Liver (tissue), 3 donors: ENCODE measurements at regions not wholly inside any gene's neighbourhood (a gene's known extent, or its start where the extent isn't known, plus 50 kb on each side); places are given as distances from the start of the nearest gene placed in this dataset.

ENCODE experiments used
- FOXA1 ChIP-seq: IDR thresholded peaks from 2 replicates; pipeline ENCODE4 v1.6.1; 2016; ENCODE audit warnings: antibody characterized with exemption
- GABPA ChIP-seq, 2 donors: IDR thresholded peaks in 1 of 2; conservative IDR thresholded peaks in 1 of 2; 2 replicates each; pipeline ENCODE4 v1.6.1; 2016; ENCODE audit warnings: antibody characterized with exemption in 2 of 2, mild to moderate bottlenecking in 1 of 2, moderate library complexity in 1 of 2
- HNF4G ChIP-seq: IDR thresholded peaks from 2 replicates; pipeline ENCODE4 v1.6.1; 2016; ENCODE audit warnings: antibody characterized with exemption
- JUND ChIP-seq, 2 donors: IDR thresholded peaks; 2 replicates each; pipeline ENCODE4 v1.6.1; 2016; ENCODE audit warnings: antibody characterized with exemption in 2 of 2
- RAD21 ChIP-seq, 2 donors: IDR thresholded peaks; 2 replicates each; pipeline ENCODE4 v1.6.1; 2016; ENCODE audit warnings: antibody characterized with exemption in 2 of 2, mild to moderate bottlenecking in 2 of 2
- RXRA ChIP-seq, 2 donors: IDR thresholded peaks; 2 replicates each; pipeline ENCODE4 v1.6.1; 2017 to 2018; ENCODE audit warnings: antibody characterized with exemption in 2 of 2, mild to moderate bottlenecking in 1 of 2
- SP1 ChIP-seq: IDR thresholded peaks from 2 replicates; pipeline ENCODE4 v1.6.1; 2018; ENCODE audit warnings: antibody characterized with exemption, mild to moderate bottlenecking
- TAF1 ChIP-seq: conservative IDR thresholded peaks from 2 replicates; pipeline ENCODE4 v1.6.1; 2016; ENCODE audit warnings: antibody characterized with exemption, mild to moderate bottlenecking
- YY1 ChIP-seq: IDR thresholded peaks from 2 replicates; pipeline ENCODE4 v1.6.1; 2016; ENCODE audit warnings: antibody characterized with exemption, mild to moderate bottlenecking
- TF ChIP-seq, protein P1 (sequence below): IDR thresholded peaks from 2 replicates; pipeline ENCODE4 v1.6.1; 2016; ENCODE audit warnings: antibody characterized with exemption
- TF ChIP-seq, protein P2 (sequence below): fragments of 150-350 bp; IDR thresholded peaks from 2 replicates; pipeline ENCODE4 v1.5.1; 2017; ENCODE audit warnings: improper control_type of control experiment, low read depth, low read length; ENCODE audit not compliant: missing input control
- TF ChIP-seq, protein P3 (sequence below): IDR thresholded peaks from 2 replicates; pipeline ENCODE4 v1.6.1; 2016; ENCODE audit warnings: antibody characterized with exemption, mild to moderate bottlenecking
- TF ChIP-seq, protein P4 (sequence below): IDR thresholded peaks from 2 replicates; pipeline ENCODE4 v1.6.1; 2016; ENCODE audit warnings: antibody characterized with exemption
- TF ChIP-seq, protein P5 (sequence below): IDR thresholded peaks from 2 replicates; pipeline ENCODE4 v1.6.1; 2016; ENCODE audit warnings: antibody characterized with exemption
- donor health status: healthy.
- donor health status: healthy.

DNA sequence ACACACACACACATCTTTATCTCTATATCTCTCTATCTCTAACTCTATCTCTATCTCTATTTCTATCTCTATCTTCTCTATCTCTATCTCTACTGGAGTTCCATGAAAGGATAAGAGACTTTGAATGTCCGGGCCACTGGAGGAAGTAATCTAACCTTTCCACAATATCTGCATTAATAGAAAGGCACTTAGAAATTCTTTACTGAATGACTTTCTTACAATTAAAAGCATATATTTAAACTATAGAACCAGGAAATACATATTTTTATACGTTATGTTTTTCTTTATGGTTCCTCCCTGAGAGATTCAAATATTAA, 234.9 kb downstream of the TRIB2 start:
- TF ChIP-seq, protein P1, sequence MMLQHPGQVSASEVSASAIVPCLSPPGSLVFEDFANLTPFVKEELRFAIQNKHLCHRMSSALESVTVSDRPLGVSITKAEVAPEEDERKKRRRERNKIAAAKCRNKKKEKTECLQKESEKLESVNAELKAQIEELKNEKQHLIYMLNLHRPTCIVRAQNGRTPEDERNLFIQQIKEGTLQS: no peak
- TF ChIP-seq RXRA (IDR thresholded peaks at IDR 0.05) (no peak), GABPA (IDR thresholded peaks at IDR 0.05 in 1 of 2, conservative IDR thresholded peaks at IDR 0.05 in 1 of 2) (no peak), RAD21 (IDR thresholded peaks at IDR 0.05) (no peak), SP1 (no peak), YY1 (no peak), TAF1 (no peak), FOXA1 (no peak), HNF4G (no peak), JUND (IDR thresholded peaks at IDR 0.05) (no peak)
- TF ChIP-seq, protein P2, sequence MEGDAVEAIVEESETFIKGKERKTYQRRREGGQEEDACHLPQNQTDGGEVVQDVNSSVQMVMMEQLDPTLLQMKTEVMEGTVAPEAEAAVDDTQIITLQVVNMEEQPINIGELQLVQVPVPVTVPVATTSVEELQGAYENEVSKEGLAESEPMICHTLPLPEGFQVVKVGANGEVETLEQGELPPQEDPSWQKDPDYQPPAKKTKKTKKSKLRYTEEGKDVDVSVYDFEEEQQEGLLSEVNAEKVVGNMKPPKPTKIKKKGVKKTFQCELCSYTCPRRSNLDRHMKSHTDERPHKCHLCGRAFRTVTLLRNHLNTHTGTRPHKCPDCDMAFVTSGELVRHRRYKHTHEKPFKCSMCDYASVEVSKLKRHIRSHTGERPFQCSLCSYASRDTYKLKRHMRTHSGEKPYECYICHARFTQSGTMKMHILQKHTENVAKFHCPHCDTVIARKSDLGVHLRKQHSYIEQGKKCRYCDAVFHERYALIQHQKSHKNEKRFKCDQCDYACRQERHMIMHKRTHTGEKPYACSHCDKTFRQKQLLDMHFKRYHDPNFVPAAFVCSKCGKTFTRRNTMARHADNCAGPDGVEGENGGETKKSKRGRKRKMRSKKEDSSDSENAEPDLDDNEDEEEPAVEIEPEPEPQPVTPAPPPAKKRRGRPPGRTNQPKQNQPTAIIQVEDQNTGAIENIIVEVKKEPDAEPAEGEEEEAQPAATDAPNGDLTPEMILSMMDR: no peak
- TF ChIP-seq, protein P3, sequence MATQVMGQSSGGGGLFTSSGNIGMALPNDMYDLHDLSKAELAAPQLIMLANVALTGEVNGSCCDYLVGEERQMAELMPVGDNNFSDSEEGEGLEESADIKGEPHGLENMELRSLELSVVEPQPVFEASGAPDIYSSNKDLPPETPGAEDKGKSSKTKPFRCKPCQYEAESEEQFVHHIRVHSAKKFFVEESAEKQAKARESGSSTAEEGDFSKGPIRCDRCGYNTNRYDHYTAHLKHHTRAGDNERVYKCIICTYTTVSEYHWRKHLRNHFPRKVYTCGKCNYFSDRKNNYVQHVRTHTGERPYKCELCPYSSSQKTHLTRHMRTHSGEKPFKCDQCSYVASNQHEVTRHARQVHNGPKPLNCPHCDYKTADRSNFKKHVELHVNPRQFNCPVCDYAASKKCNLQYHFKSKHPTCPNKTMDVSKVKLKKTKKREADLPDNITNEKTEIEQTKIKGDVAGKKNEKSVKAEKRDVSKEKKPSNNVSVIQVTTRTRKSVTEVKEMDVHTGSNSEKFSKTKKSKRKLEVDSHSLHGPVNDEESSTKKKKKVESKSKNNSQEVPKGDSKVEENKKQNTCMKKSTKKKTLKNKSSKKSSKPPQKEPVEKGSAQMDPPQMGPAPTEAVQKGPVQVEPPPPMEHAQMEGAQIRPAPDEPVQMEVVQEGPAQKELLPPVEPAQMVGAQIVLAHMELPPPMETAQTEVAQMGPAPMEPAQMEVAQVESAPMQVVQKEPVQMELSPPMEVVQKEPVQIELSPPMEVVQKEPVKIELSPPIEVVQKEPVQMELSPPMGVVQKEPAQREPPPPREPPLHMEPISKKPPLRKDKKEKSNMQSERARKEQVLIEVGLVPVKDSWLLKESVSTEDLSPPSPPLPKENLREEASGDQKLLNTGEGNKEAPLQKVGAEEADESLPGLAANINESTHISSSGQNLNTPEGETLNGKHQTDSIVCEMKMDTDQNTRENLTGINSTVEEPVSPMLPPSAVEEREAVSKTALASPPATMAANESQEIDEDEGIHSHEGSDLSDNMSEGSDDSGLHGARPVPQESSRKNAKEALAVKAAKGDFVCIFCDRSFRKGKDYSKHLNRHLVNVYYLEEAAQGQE: no peak
- TF ChIP-seq, protein P4, sequence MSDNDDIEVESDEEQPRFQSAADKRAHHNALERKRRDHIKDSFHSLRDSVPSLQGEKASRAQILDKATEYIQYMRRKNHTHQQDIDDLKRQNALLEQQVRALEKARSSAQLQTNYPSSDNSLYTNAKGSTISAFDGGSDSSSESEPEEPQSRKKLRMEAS: no peak
- TF ChIP-seq, protein P5, sequence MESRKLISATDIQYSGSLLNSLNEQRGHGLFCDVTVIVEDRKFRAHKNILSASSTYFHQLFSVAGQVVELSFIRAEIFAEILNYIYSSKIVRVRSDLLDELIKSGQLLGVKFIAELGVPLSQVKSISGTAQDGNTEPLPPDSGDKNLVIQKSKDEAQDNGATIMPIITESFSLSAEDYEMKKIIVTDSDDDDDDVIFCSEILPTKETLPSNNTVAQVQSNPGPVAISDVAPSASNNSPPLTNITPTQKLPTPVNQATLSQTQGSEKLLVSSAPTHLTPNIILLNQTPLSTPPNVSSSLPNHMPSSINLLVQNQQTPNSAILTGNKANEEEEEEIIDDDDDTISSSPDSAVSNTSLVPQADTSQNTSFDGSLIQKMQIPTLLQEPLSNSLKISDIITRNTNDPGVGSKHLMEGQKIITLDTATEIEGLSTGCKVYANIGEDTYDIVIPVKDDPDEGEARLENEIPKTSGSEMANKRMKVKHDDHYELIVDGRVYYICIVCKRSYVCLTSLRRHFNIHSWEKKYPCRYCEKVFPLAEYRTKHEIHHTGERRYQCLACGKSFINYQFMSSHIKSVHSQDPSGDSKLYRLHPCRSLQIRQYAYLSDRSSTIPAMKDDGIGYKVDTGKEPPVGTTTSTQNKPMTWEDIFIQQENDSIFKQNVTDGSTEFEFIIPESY: no peak
